Activated CD4-positive, alpha-beta T cell treated with anti-CD3 and anti-CD28 coated beads for 24 hours (primary cell): ENCODE measurements at regions not wholly inside any gene's neighbourhood (a gene's known extent, or its start where the extent isn't known, plus 50 kb on each side); places are given as distances from the start of the nearest gene placed in this dataset.
A peak's percentile ranks its signal among the peaks of the same experiment; 100 is the strongest.

Experiments used
- DNase-seq, 2 donors: peaks; one replicate each; pipeline ENCODE4 v3.0.0-alpha.2; 2020; ENCODE audit warnings: low read depth in 2 of 2

DNA sequence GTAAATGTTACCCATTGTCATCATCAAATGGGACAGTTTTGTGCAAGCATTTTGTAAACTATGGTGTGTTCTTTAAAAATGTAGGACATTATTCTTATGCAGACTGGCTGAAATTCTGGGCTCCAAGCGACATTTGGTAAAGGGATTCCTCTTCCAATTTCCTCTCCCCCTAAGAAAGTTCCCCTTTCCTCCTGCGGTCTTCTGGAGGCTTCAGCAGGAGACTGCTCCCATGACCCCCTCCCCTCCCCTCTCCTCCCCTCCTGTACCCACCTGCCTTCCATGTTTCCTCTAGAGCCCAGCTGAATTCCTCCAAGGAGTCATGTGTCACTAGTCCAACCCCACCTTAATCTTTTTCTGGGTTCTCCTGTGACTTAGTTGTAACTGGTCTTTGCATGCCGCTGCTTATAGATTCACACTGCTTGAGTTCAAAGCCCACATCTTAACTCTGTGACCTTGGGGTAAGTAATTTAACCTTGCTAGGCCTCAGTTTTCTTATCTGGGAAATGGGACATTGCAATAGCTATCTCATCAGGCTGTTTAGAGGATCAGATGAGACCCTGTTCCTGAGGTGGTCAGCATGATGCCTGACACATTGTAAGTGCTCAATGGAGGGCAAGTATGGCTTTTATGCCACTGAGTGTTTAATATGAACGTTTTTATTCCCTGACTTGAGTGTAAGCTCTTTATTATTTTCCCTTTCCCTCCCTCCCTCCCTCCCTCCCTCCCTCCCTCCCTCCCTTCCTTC lies 69.9 kb upstream of the WDR26 start:
- no peak for DNase-seq

- no peak for DNase-seq
Observed at GRCh38 chr1:224505454-224506093, 71.0 kb upstream of the WDR26 start.

DNA sequence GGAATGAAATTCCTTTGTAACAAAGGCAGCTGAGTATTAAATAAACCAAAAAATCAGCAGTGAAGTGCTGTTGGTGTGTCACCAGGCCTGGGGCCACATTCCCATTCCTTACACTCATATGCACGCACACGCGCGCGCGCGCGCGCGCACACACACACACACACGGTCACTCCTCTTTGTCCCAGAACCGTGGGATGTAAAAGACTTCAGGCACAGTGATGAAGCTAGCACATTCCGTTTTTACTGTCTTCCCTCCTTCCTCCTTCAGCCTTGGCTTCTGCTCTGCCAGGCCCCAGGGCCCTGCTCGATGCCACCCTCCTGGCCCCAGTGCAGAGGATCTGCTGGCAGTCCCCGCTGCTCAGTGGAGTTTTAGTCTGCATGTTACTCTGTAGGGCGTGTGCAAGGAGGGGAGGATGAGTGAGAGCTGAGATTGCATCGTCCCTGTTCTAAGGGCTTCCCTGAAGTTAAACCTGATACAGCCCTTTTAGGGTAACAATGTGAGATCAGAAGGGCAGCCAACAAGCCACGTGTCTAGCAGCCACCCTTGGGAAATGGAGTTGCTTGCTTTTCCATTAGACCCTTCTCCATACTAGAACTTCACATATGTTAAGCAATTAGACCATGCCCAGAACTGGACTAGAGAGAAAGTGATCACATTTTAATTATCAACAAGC lies 71.7 kb upstream of the WDR26 start:
- DNase-seq = no peak

- DNase-seq = no peak
Observed at GRCh38 chr1:224507771-224508523, 73.3 kb upstream of the WDR26 start.

GRCh38 chr1:224509907-224510306 lies 75.3 kb upstream of the WDR26 start:
- no peak for DNase-seq

- DNase-seq = no peak
Observed at GRCh38 chr1:224510880-224511645, 76.5 kb upstream of the WDR26 start.

GRCh38 chr1:224512600-224513151 lies 78.1 kb upstream of the WDR26 start:
- DNase-seq = no peak

GRCh38 chr1:224513383-224513782 lies 78.8 kb upstream of the WDR26 start:
- DNase-seq = no peak

GRCh38 chr1:224513787-224514209 lies 79.2 kb upstream of the WDR26 start:
- peak; percentile 82 to 84 for DNase-seq

DNA sequence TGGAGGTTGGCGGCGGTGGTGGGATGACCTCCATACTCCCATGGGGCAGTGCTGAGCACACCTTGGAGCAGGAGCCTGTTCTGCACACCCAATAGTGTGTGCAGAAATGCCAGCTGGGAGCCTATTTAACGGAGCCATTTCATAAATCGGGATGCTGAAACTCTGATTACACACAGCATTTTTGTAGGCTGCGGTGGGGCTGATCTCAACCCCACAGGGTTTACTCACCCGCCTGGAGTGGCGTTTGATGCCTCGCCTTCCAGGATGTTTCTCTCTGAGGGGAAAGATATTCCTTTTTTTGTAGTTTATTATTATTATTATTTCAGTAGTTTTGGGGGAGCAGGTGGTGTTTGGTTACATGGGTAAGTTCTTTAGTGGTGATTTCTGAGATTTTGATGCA lies 82.6 kb upstream of the WDR26 start:
- DNase-seq = no peak

GRCh38 chr1:224518528-224518927 lies 83.9 kb upstream of the WDR26 start:
- DNase-seq = no peak

DNA sequence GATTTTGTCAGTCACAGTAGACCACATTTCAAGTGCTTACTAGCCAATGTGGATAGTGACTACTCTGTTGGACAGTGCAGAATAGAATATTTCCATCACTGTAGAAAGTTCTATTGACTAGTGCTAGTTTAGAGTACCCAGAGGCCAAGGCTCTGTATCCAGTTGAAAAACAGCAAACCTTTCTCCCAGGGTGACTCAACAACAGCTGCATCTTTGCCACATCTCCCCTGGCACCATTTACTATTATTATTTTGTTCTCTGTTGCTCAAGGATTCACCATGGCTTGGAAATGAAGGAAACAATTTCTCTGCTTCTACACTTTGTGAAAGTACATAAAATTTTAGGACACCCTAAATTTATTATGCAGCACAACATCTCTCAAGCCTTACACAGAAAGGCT lies 85.3 kb upstream of the WDR26 start:
- DNase-seq = no peak

- no peak for DNase-seq
Observed at GRCh38 chr1:224520808-224521207, 86.2 kb upstream of the WDR26 start.

DNA sequence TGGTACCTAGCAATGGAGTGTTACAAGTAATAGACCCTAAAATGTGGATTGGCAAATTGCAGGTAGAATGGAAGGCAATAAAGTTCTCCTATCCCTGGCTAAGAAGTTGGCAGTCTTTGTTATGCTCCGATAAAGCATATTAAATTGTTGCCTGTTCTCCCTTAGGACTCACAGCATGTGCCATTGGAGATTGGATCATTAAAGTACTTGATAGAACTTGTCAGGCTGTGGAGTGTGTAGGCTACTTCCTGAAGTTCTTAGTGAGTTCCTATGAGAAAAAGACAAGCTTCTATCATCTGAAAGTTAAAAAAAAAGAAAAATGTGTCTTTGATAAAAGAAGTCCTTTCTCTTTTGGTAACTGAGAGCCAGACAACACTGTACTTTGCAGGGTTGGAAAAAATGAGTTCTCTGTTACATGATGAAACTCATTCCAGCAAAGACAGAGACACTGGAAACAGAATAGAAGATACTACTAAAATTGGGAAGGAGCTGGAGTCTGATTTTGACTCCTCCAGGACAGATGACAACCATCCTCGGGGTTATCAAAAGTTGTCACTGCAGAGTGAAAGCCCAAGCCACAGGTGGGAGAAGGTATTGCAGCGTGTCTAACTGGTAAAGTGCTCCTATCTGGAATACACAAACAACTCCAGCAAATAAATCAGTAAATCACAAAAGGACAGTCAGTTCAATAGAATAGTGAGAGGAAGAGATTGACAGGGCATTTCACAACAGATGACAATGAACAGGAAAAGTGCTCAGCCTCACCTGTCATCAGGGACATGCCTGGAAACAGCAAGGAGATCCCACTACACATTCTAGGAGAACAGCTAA lies 87.5 kb upstream of the WDR26 start:
- DNase-seq = no peak

GRCh38 chr1:224523676-224524075 lies 89.1 kb upstream of the WDR26 start:
- no peak for DNase-seq

- no peak for DNase-seq
Observed at GRCh38 chr1:224524679-224525078, 90.1 kb upstream of the WDR26 start.

DNA sequence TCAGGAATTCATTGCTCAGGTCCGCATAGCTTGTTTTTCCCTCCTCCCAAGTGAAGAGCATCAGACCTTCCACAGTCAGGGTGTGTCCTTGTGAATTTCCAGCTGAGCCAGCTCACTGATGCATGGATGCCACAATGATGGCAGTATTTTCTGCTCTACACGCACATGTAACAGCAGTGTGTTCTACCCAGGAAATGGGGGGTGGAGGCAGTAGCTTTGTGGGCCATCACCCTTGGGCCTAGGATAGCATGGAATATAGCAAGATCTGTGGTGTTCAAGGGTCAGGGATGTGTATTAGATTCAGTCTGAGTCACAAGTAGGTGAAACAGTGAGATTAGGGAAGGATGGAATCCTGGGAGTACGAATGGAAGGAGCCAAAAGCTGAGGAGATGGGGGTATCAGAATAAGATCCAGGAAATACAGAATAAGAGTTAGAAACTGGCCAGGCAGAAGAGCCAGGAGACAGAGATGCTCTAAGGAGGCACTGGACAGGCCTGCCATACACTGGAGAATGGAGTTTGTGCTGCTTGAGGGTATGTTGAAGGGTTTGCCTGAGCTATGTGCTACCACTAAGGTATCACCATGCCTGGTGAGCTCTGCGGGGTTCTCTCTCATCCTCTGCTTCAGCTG lies 90.6 kb upstream of the CNIH3 start:
- DNase-seq = no peak

- no peak for DNase-seq
Observed at GRCh38 chr1:224526771-224527170, 89.3 kb upstream of the CNIH3 start.

GRCh38 chr1:224528900-224529299 lies 87.2 kb upstream of the CNIH3 start:
- DNase-seq = no peak

- no peak for DNase-seq
Observed at GRCh38 chr1:224529844-224530243, 86.3 kb upstream of the CNIH3 start.
